ENCODE measurements at regions not wholly inside any gene's neighbourhood (a gene's known extent, or its start where the extent isn't known, plus 50 kb on each side); places are given as distances from the start of the nearest gene placed in this dataset.

DNA sequence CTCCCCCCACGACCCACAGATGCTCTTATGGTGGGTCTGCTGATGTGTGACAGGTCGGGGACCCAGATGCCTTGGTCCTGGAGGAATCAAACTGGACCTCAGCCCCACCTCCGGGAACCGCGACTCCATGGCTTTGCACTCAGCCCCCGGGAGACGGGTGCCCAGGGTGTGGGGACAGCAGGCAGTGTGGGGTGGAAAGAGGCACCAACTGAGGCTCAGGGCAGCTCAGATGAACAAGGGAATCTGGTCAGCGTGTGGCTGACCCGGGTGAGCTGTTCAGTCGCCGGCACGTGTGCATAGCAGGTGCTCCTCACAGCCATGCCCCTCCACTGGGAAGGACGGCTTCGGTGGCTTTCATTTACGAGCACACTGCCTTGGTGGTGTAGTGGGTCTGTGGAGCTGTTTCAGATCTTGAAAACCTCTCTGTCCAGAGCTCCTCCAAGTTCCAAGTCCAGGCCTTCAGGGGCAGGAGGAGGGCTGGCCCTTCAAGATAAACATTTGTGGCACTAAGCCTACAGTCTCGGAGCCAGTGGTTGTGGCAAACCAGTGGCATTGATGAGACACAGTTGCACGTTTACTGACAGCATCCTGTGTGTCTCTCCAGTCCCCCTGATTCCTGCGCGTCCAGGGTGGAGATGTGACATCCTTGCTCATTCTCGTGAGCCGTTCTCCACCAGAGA lies 471.2 kb upstream of the HS6ST1 start:
- ChIA-PET POLR2A (ENCODE audit: unreplicated experiment) (no interaction called here), CTCF (no interaction called here)
- H3K79me2 ChIP-seq (ENCODE audit: low read depth): no peaks in the 10 kb centered on the region
- BruUV-seq (replicated peaks): no TSS peak
- no peaks in the 10 kb centered on the region for H4K20me1 ChIP-seq (ENCODE audit: insufficient read depth)
- H3K4me2 ChIP-seq: no peak overlapping the region
- H2AFZ ChIP-seq: no peak overlapping the region
- no peaks in the 10 kb centered on the region for H3K9me3 ChIP-seq (ENCODE audit: insufficient read depth, low read depth)
- no peak overlapping the region for H3K27ac ChIP-seq
- TF ChIP-seq CTCF (conservative IDR thresholded peaks at IDR 0.05) (no peak), EZH2 (IDR thresholded peaks at IDR 0.05; ENCODE audit: low read depth) (no peak)
- no peak overlapping the region for H3K4me3 ChIP-seq
- H3K9me2 ChIP-seq (ENCODE audit: insufficient read depth): no peaks in the 10 kb centered on the region
- DNase-seq: no peak
- intact Hi-C loops (cut with micrococcal nuclease; ENCODE audit: unreplicated experiment): no loop called here
- no peaks in the 10 kb centered on the region for H3K4me1 ChIP-seq (replicated peaks; ENCODE audit: insufficient read depth)
- peaks cover 40% of the 10 kb centered on the region for H3K27me3 ChIP-seq (ENCODE audit: insufficient read depth, low read depth)
- no peaks in the 10 kb centered on the region for H3K36me3 ChIP-seq (ENCODE audit: low read depth)
- no peaks in the 10 kb centered on the region for H3F3A ChIP-seq (ENCODE audit: insufficient read depth, low read depth)

- intact Hi-C loops (cut with micrococcal nuclease; ENCODE audit: unreplicated experiment): no loop called here
- no peaks in the 10 kb centered on the region for H3K79me2 ChIP-seq (ENCODE audit: low read depth)
- no peaks in the 10 kb centered on the region for H3K36me3 ChIP-seq (ENCODE audit: low read depth)
- H3K4me3 ChIP-seq: no peak overlapping the region
- BruUV-seq (replicated peaks): no TSS peak
- H3K4me1 ChIP-seq (replicated peaks; ENCODE audit: insufficient read depth): no peaks in the 10 kb centered on the region
- H3K27ac ChIP-seq: no peak overlapping the region
- H2AFZ ChIP-seq: no peak overlapping the region
- peaks cover 40% of the 10 kb centered on the region for H3K27me3 ChIP-seq (ENCODE audit: insufficient read depth, low read depth)
- POLR2A ChIA-PET (ENCODE audit: unreplicated experiment): no interaction called here
- H3F3A ChIP-seq (ENCODE audit: insufficient read depth, low read depth): no peaks in the 10 kb centered on the region
- no peaks in the 10 kb centered on the region for H3K9me3 ChIP-seq (ENCODE audit: insufficient read depth, low read depth)
- no peaks in the 10 kb centered on the region for H4K20me1 ChIP-seq (ENCODE audit: insufficient read depth)
- no peaks in the 10 kb centered on the region for H3K9me2 ChIP-seq (ENCODE audit: insufficient read depth)
- no peak for DNase-seq
- no peak overlapping the region for H3K4me2 ChIP-seq
- no peak for TF ChIP-seq EZH2 (IDR thresholded peaks at IDR 0.05; ENCODE audit: low read depth)
- TF ChIP-seq CTCF (conservative IDR thresholded peaks at IDR 0.05): no peak
- CTCF ChIA-PET: no interaction called here
Observed at GRCh38 chr2:128790541-128791001, 471.9 kb upstream of the HS6ST1 start.

GRCh38 chr2:128791120-128791984 lies 472.7 kb upstream of the HS6ST1 start:
- Histone ChIP-seq H2AFZ (no peak overlapping the region), H3F3A (ENCODE audit: insufficient read depth, low read depth) (no peaks in the 10 kb centered on the region), H3K4me1 (replicated peaks; ENCODE audit: insufficient read depth) (no peaks in the 10 kb centered on the region), H3K4me2 (no peak overlapping the region), H3K9me3 (ENCODE audit: insufficient read depth, low read depth) (no peaks in the 10 kb centered on the region), H3K79me2 (ENCODE audit: low read depth) (no peaks in the 10 kb centered on the region), H3K36me3 (ENCODE audit: low read depth) (no peaks in the 10 kb centered on the region), H4K20me1 (ENCODE audit: insufficient read depth) (no peaks in the 10 kb centered on the region), H3K9me2 (ENCODE audit: insufficient read depth) (no peaks in the 10 kb centered on the region), H3K27me3 (ENCODE audit: insufficient read depth, low read depth) (peaks cover 39% of the 10 kb centered on the region), H3K4me3 (no peak overlapping the region), H3K27ac (no peak overlapping the region)
- intact Hi-C loops (cut with micrococcal nuclease; ENCODE audit: unreplicated experiment): no loop called here
- ChIA-PET POLR2A (ENCODE audit: unreplicated experiment) (no interaction called here), CTCF (no interaction called here)
- no peak for DNase-seq
- TF ChIP-seq CTCF (conservative IDR thresholded peaks at IDR 0.05) (no peak), EZH2 (IDR thresholded peaks at IDR 0.05; ENCODE audit: low read depth) (no peak)
- no TSS peak for BruUV-seq (replicated peaks)
